ENCODE measurements at regions not wholly inside any gene's neighbourhood (a gene's known extent, or its start where the extent isn't known, plus 50 kb on each side); places are given as distances from the start of the nearest gene placed in this dataset.
"Not testable (repeated sequence)": the region's sequence is repeated elsewhere in the genome, so short reads cannot be mapped to it uniquely, and the experiment has no call there.

GRCh38 chr15:20305912-20306311, 235.7 kb downstream of the GOLGA6L6 start:
- not testable (repeated sequence) for DNase-seq

GRCh38 chr15:20305015-20305465, 236.6 kb downstream of the GOLGA6L6 start:
- not testable (repeated sequence) for DNase-seq

GRCh38 chr15:20304282-20305014, 237.2 kb downstream of the GOLGA6L6 start:
- DNase-seq, result not testable (repeated sequence)

GRCh38 chr15:20303248-20304171, 238.1 kb downstream of the GOLGA6L6 start:
- not testable (repeated sequence) for DNase-seq

GRCh38 chr15:20302141-20303069, 239.2 kb downstream of the GOLGA6L6 start:
- DNase-seq, result not testable (repeated sequence)

GRCh38 chr15:20301471-20302081, 240.0 kb downstream of the GOLGA6L6 start:
- not testable (repeated sequence) for DNase-seq

- not testable (repeated sequence) for DNase-seq
Observed at GRCh38 chr15:20301041-20301390, 240.6 kb downstream of the GOLGA6L6 start.

GRCh38 chr15:20300351-20301040, 241.1 kb downstream of the GOLGA6L6 start:
- not testable (repeated sequence) for DNase-seq

- not testable (repeated sequence) for DNase-seq
Observed at GRCh38 chr15:20297603-20298123, 243.9 kb downstream of the GOLGA6L6 start.

GRCh38 chr15:20296261-20296660, 245.3 kb downstream of the GOLGA6L6 start:
- not testable (repeated sequence) for DNase-seq

GRCh38 chr15:20295238-20295811, 246.3 kb downstream of the GOLGA6L6 start:
- no peak for DNase-seq

GRCh38 chr15:20294651-20295237, 246.9 kb downstream of the GOLGA6L6 start:
- DNase-seq, result no peak

- not testable (repeated sequence) for DNase-seq
Observed at GRCh38 chr15:20292422-20293005, 249.1 kb downstream of the GOLGA6L6 start.

GRCh38 chr15:20291616-20292015, 250.0 kb downstream of the GOLGA6L6 start:
- DNase-seq, result not testable (repeated sequence)

GRCh38 chr15:20290606-20291005, 251.0 kb downstream of the GOLGA6L6 start:
- not testable (repeated sequence) for DNase-seq

- DNase-seq, result not testable (repeated sequence)
Observed at GRCh38 chr15:20289538-20290103, 252.0 kb downstream of the GOLGA6L6 start.

GRCh38 chr15:20288800-20289537, 252.6 kb downstream of the GOLGA6L6 start:
- DNase-seq, result not testable (repeated sequence)

GRCh38 chr15:20286559-20286958, 255.0 kb downstream of the GOLGA6L6 start:
- not testable (repeated sequence) for DNase-seq
